Immature natural killer cell (primary cell): ENCODE measurements at regions not wholly inside any gene's neighbourhood (a gene's known extent, or its start where the extent isn't known, plus 50 kb on each side); places are given as distances from the start of the nearest gene placed in this dataset.

Experiments
- DNase-seq, 3 donors: peaks; one replicate each; pipeline ENCODE4 v3.0.0; 2022; ENCODE audit warnings: mixed read lengths in 1 of 3
- H3K27ac Mint-ChIP-seq, 6 donors: one replicate each; pipeline ENCODE4 v1.8.0; 2020; ENCODE audit warnings: mixed read lengths in 6 of 6, mild to moderate bottlenecking in 5 of 6, inconsistent platforms in 4 of 6, moderate library complexity in 3 of 6
- H3K27me3 Mint-ChIP-seq, 3 donors: one replicate each; pipeline ENCODE4 v1.8.0; 2020 to 2021; ENCODE audit warnings: low read depth in 3 of 3, mild to moderate bottlenecking in 3 of 3, mixed read lengths in 3 of 3, moderate library complexity in 3 of 3, inconsistent platforms in 1 of 3
- H3K36me3 Mint-ChIP-seq, 3 donors: one replicate each; pipeline ENCODE4 v1.8.0; 2020; ENCODE audit warnings: mixed read lengths in 3 of 3, inconsistent platforms in 2 of 3, mild to moderate bottlenecking in 2 of 3
- H3K4me1 Mint-ChIP-seq, 2 donors: one replicate each; pipeline ENCODE4 v1.8.0; 2020; ENCODE audit warnings: inconsistent platforms in 2 of 2, mild to moderate bottlenecking in 2 of 2, mixed read lengths in 2 of 2, moderate library complexity in 1 of 2
- H3K4me3 Mint-ChIP-seq, 5 donors: one replicate each; pipeline ENCODE4 v1.8.0; 2020; ENCODE audit warnings: mild to moderate bottlenecking in 5 of 5, mixed read lengths in 5 of 5, inconsistent platforms in 3 of 5, moderate library complexity in 3 of 5
- H3K9me3 Mint-ChIP-seq, 6 donors: one replicate each; pipeline ENCODE4 v1.8.0; 2020; ENCODE audit warnings: mild to moderate bottlenecking in 6 of 6, mixed read lengths in 6 of 6, inconsistent platforms in 4 of 6, moderate library complexity in 3 of 6

DNA sequence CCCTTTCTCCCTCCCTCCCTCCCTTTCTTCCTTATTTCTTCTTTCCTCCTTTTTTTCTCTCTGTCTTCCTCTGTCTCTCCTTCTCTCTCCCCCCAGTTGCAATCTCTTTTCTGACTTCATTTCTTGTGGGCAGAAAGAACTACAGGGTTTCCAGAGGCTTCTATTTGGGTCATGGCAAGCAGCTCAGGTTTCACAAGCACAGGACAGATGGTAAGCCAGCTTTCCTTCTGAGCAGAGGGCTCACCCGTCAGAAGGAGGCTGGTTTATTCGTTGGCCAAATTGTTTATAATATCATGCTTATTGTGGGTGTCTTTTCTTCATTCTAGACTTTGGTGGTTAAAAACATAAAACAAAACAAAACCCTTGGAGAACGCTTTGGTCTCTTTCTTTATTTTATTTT, 58.9 kb upstream of the CLMP start:
- Mint-ChIP-seq H3K36me3 (no peaks in the 10 kb centered on the region), H3K9me3 (peaks cover 0 to 8% (median 1%) of the 10 kb centered on the region in 6 donors), H3K27ac (no peak overlapping the region), H3K4me1 (no peaks in the 10 kb centered on the region), H3K27me3 (peaks cover 0 to 6% (median 4%) of the 10 kb centered on the region in 3 donors), H3K4me3 (no peak overlapping the region)
- DNase-seq: no peak

DNA sequence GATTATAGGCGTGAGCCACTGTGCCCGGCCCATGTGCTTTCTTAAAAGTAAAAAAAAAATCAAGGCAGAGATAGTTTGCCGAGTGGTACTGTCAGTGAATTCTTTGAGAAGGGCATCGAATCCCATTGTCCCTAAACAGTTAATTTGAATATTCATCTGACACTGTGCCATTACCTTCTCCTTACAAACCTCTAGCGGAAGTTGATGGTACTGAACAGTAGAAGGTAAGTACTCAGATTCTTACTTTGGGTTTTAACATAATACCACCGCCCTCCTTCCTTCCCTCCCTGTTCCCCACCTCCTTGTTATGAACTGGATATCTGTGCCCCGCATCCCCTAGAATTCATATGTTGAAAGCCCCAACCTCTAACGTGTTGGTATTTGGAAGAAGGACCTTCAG, 58.2 kb upstream of the CLMP start:
- no peaks in the 10 kb centered on the region for H3K4me1 Mint-ChIP-seq
- no peak overlapping the region for H3K27ac Mint-ChIP-seq
- H3K36me3 Mint-ChIP-seq: no peaks in the 10 kb centered on the region
- H3K27me3 Mint-ChIP-seq: peaks cover under 1 to 4% (median 4%) of the 10 kb centered on the region in 3 donors
- DNase-seq: no peak
- no peak overlapping the region for H3K4me3 Mint-ChIP-seq
- peaks cover 0 to 3% (median 0%) of the 10 kb centered on the region in 6 donors for H3K9me3 Mint-ChIP-seq

DNA sequence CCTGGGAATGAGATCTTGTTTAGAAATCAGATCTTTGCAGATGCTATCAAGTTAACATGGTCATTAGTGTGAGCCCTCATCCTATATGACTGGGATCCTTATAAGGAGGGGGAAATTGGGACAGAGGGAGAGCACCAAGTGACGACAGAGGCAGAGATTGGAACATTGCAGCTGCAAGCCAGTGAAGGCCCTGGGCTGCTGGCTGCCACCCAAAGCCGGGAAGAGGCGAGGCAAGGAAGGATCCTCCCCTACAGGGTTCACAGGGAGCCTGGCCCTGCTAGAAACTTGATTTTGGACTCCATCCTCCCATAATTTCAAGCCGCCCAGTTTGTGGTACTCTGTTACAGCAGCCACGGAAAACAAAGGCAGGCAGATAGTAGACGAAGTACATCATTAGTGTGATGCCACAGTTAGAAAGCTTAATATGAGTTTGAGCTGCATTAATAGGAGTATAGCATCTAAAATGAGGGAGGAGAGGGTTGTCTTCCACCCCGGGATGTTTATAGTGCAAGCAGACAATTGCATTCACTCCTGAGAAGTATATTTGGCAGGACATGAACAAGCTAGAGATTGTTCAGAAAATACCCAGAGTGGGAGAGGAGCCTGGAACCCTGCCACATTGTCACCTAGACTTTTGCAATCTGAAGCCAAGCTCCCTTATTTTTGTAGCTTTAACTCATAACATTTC, 56.8 kb upstream of the CLMP start:
- DNase-seq: no peak
- no peaks in the 10 kb centered on the region for H3K36me3 Mint-ChIP-seq
- no peak overlapping the region for H3K27ac Mint-ChIP-seq
- H3K27me3 Mint-ChIP-seq: peaks cover 3 to 6% (median 6%) of the 10 kb centered on the region in 3 donors
- H3K4me3 Mint-ChIP-seq: no peak overlapping the region
- peaks cover 3 to 6% of the 10 kb centered on the region in 2 donors for H3K4me1 Mint-ChIP-seq
- H3K9me3 Mint-ChIP-seq: no peaks in the 10 kb centered on the region

GRCh38 chr11:123250892-123251656, 56.0 kb upstream of the CLMP start:
- no peak overlapping the region for H3K4me3 Mint-ChIP-seq
- no peak for DNase-seq
- no peaks in the 10 kb centered on the region for H3K36me3 Mint-ChIP-seq
- H3K9me3 Mint-ChIP-seq: no peaks in the 10 kb centered on the region
- H3K4me1 Mint-ChIP-seq: peaks cover 3 to 7% of the 10 kb centered on the region in 2 donors
- peaks cover 3 to 6% (median 6%) of the 10 kb centered on the region in 3 donors for H3K27me3 Mint-ChIP-seq
- H3K27ac Mint-ChIP-seq: no peak overlapping the region

DNA sequence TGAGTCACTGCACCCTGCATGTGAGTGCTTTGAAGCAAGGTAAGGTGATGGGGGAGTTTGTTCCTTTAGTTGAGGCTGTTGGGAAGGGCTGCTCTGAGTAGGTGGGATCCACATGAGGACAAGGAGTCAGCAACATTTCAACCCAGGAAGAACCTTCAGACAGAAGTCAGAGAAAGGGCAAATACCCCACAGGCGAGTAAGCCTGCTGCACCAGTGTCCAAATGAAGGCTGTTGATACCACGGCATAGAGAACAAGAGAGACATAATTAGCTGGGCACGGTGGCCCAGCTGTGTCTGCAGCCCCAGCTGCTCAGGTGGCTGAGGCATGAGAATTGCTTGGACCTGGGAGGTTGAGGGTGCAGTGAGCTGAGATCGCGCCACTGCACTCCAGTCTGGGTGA, 54.3 kb upstream of the CLMP start:
- Mint-ChIP-seq H3K27me3 (peaks cover 2 to 6% (median 3%) of the 10 kb centered on the region in 3 donors), H3K4me3 (no peak overlapping the region), H3K36me3 (no peaks in the 10 kb centered on the region), H3K4me1 (peaks cover 3 to 7% of the 10 kb centered on the region in 2 donors), H3K9me3 (no peaks in the 10 kb centered on the region), H3K27ac (no peak overlapping the region)
- no peak for DNase-seq

DNA sequence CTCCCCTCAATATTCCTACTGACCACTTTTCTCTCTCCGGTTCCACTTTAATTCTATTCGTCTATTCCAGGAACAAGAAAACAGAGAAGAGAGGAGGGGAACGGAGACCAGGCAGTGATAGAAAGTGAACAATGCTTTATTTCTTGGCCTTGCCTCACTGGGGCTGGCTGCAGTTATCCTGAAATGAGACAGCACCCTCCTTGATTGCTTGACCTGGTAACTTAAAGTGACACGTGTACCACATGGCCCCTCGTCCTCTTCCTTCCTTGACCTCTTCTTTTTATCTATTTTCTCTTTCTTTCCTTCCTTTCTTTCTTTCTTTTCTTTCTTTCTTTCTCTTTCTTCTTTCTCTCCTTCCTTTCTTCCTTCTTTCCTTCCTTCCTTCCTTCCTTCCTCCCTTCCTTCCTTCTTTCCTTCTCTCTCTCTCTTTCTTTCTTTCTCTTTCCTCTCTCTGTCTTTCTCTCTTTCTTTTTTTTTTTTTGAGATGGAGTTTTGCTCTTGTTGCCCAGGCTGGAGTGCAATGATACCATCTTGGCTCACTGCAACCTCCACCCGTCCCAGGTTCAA, 52.8 kb upstream of the CLMP start:
- Mint-ChIP-seq H3K4me3 (no peak overlapping the region), H3K36me3 (no peaks in the 10 kb centered on the region)

GRCh38 chr11:123247496-123247799, 52.4 kb upstream of the CLMP start:
- Mint-ChIP-seq H3K9me3 (no peaks in the 10 kb centered on the region), H3K4me3 (no peak overlapping the region), H3K4me1 (peaks cover 3 to 7% of the 10 kb centered on the region in 2 donors), H3K27ac (no peak overlapping the region), H3K27me3 (peaks cover 2 to 6% (median 3%) of the 10 kb centered on the region in 3 donors), H3K36me3 (no peaks in the 10 kb centered on the region)
- no peak for DNase-seq

More for the DNA sequence above, 52.8 kb upstream of the CLMP start:
- DNase-seq: no peak
- Mint-ChIP-seq H3K4me1 (peaks cover 3 to 7% of the 10 kb centered on the region in 2 donors), H3K27ac (no peak overlapping the region), H3K9me3 (no peaks in the 10 kb centered on the region), H3K27me3 (peaks cover 2 to 6% (median 3%) of the 10 kb centered on the region in 3 donors)

DNA sequence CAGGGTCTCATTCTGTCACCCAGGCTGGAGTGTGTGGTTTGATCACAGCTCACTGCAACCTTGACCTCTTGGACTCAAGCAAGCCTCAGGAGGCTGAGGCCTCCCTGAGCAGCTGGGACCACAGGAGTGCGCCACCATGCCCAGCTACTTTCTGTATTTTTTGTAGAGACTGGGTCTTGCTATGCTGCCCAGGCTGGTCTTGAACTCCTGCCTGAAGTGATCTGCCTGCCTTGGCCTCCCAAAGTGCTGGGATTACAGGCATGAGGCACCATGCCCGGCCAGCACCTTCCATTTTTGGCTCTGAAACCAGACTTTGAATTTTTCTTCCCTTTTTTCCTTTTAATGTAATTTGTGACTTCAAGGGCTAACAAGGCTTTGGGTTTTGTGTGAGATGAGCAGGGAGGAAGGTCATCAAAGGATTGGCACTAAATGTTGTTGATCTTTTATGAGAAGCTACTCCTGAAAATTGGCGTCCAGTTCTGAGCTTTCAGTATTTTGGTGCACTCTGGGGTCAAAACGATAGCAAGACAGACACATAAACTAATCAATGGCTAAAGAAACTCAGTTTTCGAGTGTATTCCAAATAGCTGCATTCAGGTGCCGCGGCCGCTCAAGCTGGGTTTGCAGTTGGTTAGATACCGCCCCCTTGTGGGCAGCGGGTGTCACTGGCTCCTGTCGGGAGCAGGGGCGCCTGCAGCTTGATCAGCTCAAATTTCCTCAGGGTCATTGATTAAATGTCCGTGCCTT, 51.9 kb upstream of the CLMP start:
- Mint-ChIP-seq H3K9me3 (no peaks in the 10 kb centered on the region), H3K4me3 (peak overlapping the region in 3 of 5 donors; percentile 3 to 45 (median 7)), H3K27ac (no peak overlapping the region), H3K27me3 (peaks cover 2 to 6% (median 3%) of the 10 kb centered on the region in 3 donors), H3K4me1 (peaks cover 3 to 7% of the 10 kb centered on the region in 2 donors), H3K36me3 (no peaks in the 10 kb centered on the region)
- DNase-seq: peak; percentile 69 to 77 (median 73)

DNA sequence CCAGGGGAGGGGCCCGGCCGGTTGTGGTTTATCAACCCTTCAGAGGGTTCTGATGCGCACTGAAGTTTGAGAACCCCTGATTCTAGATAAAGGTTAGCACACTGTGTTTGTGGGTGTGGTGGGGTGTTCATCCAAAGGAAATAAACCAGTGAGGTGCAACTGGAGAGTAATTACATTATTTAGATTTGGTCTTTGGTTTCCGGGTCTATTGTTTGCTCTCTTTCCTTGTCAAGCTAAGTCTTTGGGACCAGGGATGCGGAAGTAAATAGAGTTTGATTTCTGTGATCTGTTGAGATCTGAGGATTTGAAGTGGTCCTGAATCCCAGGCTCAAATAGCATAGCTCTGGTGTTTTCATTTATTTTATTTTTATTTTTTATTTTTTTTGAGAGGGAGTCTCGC, 50.5 kb upstream of the CLMP start:
- peaks cover 2 to 8% (median 3%) of the 10 kb centered on the region in 3 donors for H3K27me3 Mint-ChIP-seq
- peaks cover 3 to 7% of the 10 kb centered on the region in 2 donors for H3K4me1 Mint-ChIP-seq
- no peak for DNase-seq
- no peaks in the 10 kb centered on the region for H3K9me3 Mint-ChIP-seq
- no peak overlapping the region for H3K27ac Mint-ChIP-seq
- no peak overlapping the region for H3K4me3 Mint-ChIP-seq
- H3K36me3 Mint-ChIP-seq: no peaks in the 10 kb centered on the region
